Uterus (tissue), 2 donors: ENCODE measurements at regions not wholly inside any gene's neighbourhood (a gene's known extent, or its start where the extent isn't known, plus 50 kb on each side); places are given as distances from the start of the nearest gene placed in this dataset.

ENCODE experiments used
- POLR2A ChIP-seq, 2 donors: fragments of 450-650 bp; IDR thresholded peaks; one replicate each; pipeline ENCODE4 v1.6.1; 2016; ENCODE audit warnings: antibody characterized with exemption in 2 of 2, mild to moderate bottlenecking in 1 of 2, moderate library complexity in 1 of 2
- TF ChIP-seq, protein P1 (sequence below), 4 experiments: fragments of 200-600 bp in 2 of 4; fragments of 450-650 bp in 2 of 4; sonication (generic) in 2 of 4; IDR thresholded peaks; one replicate each; pipeline ENCODE4 v1.5.1; 2016 to 2019; ENCODE audit warnings: antibody characterized with exemption in 4 of 4, mild to moderate bottlenecking in 2 of 4, moderate library complexity in 1 of 4

DNA sequence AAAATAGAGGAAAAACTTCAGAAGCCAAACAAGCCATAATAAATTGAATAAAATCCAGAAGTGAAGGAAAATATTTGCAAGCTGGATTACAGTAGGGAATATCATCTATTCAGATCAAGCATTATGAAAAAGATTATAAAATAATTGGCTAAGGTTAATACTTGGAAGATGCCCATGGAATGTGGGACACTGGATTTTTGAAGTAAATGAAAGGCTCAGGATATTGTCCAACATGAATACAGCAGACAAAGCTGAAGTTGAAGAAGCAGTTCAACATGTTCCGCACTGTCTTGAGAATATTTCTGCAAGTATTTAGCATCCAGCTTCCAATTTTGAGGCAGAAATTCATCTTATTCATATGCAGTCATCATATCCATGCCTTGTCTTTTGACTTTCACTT lies 1278.4 kb upstream of the GJE1 start:
- TF ChIP-seq, protein P1, sequence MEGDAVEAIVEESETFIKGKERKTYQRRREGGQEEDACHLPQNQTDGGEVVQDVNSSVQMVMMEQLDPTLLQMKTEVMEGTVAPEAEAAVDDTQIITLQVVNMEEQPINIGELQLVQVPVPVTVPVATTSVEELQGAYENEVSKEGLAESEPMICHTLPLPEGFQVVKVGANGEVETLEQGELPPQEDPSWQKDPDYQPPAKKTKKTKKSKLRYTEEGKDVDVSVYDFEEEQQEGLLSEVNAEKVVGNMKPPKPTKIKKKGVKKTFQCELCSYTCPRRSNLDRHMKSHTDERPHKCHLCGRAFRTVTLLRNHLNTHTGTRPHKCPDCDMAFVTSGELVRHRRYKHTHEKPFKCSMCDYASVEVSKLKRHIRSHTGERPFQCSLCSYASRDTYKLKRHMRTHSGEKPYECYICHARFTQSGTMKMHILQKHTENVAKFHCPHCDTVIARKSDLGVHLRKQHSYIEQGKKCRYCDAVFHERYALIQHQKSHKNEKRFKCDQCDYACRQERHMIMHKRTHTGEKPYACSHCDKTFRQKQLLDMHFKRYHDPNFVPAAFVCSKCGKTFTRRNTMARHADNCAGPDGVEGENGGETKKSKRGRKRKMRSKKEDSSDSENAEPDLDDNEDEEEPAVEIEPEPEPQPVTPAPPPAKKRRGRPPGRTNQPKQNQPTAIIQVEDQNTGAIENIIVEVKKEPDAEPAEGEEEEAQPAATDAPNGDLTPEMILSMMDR (IDR thresholded peaks at IDR 0.05) = no peak
- TF ChIP-seq POLR2A (IDR thresholded peaks at IDR 0.05) = no peak
